ENCODE measurements at regions not wholly inside any gene's neighbourhood (a gene's known extent, or its start where the extent isn't known, plus 50 kb on each side); places are given as distances from the start of the nearest gene placed in this dataset.

DNA sequence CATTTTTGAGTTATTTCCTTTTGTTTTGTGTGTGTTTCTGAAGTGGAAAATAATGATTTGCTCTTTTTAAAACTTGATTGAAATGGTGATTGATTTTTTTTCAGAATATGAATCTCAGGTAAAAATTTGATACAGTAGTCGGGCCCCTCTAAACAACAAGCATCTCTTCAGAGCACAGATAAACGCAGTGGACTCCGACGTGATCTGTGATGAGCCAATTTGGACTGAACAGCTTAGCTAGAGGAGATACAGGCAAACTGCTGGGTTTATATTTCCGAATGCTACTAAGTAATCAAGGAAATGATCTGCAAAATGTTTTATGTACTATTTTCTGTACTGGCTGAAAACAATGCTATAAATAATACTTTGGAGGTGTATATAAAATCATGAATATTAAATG is 705.7 kb upstream of the RGS18 start:
- no peak for DNase-seq (ENCODE audit: low read depth)
- TF ChIP-seq, protein P1, sequence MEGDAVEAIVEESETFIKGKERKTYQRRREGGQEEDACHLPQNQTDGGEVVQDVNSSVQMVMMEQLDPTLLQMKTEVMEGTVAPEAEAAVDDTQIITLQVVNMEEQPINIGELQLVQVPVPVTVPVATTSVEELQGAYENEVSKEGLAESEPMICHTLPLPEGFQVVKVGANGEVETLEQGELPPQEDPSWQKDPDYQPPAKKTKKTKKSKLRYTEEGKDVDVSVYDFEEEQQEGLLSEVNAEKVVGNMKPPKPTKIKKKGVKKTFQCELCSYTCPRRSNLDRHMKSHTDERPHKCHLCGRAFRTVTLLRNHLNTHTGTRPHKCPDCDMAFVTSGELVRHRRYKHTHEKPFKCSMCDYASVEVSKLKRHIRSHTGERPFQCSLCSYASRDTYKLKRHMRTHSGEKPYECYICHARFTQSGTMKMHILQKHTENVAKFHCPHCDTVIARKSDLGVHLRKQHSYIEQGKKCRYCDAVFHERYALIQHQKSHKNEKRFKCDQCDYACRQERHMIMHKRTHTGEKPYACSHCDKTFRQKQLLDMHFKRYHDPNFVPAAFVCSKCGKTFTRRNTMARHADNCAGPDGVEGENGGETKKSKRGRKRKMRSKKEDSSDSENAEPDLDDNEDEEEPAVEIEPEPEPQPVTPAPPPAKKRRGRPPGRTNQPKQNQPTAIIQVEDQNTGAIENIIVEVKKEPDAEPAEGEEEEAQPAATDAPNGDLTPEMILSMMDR (conservative IDR thresholded peaks at IDR 0.05; ENCODE audit: low read depth, low read length): no peak
- H3K4me3 ChIP-seq (ENCODE audit: low read length): no peak overlapping the region

GRCh38 chr1:191453487-191453886 is 704.8 kb upstream of the RGS18 start:
- DNase-seq (ENCODE audit: low read depth): no peak
- TF ChIP-seq, protein P1 (conservative IDR thresholded peaks at IDR 0.05; ENCODE audit: low read depth, low read length): no peak
- no peak overlapping the region for H3K4me3 ChIP-seq (ENCODE audit: low read length)

DNA sequence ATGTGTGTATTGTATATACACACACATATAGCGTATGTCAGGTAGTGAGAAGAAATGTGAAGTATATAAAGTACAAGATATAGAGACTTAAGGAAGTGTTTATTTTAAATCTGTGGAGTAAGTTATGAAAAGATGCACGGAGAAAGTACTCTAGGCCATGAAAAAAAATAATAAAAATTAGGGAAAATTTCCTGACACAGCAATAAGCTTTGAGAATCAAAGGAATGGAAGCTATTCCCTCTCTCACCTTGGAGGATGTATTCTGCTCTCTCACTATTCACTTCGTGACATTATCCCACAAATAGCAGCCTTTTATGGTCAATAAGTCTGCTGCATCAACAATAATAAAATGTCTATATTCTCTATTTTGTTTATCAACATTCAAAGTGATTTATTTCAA is 700.4 kb upstream of the RGS18 start:
- TF ChIP-seq, protein P1 (conservative IDR thresholded peaks at IDR 0.05; ENCODE audit: low read depth, low read length): no peak
- DNase-seq (ENCODE audit: low read depth): no peak

GRCh38 chr1:191460234-191460633 is 698.0 kb upstream of the RGS18 start:
- no peak for DNase-seq (ENCODE audit: low read depth)
- no peak overlapping the region for H3K4me3 ChIP-seq (ENCODE audit: low read length)
- TF ChIP-seq, protein P1 (conservative IDR thresholded peaks at IDR 0.05; ENCODE audit: low read depth, low read length): no peak

More for the DNA sequence above, 700.4 kb upstream of the RGS18 start:
- no peak overlapping the region for H3K4me3 ChIP-seq (ENCODE audit: low read length)

- H3K4me3 ChIP-seq (ENCODE audit: low read length): no peak overlapping the region
- no peak for DNase-seq (ENCODE audit: low read depth)
- TF ChIP-seq, protein P1 (conservative IDR thresholded peaks at IDR 0.05; ENCODE audit: low read depth, low read length): no peak
These were observed 674.3 kb upstream of the RGS18 start for GRCh38 chr1:191483988-191484387.

- DNase-seq (ENCODE audit: low read depth): no peak
- H3K4me3 ChIP-seq (ENCODE audit: low read length): no peak overlapping the region
- TF ChIP-seq, protein P1 (conservative IDR thresholded peaks at IDR 0.05; ENCODE audit: low read depth, low read length): no peak
These were observed 668.0 kb upstream of the RGS18 start for GRCh38 chr1:191490303-191490702.

GRCh38 chr1:191495040-191495439 is 663.2 kb upstream of the RGS18 start:
- H3K4me3 ChIP-seq (ENCODE audit: low read length): no peak overlapping the region
- TF ChIP-seq, protein P1 (conservative IDR thresholded peaks at IDR 0.05; ENCODE audit: low read depth, low read length): no peak
- DNase-seq (ENCODE audit: low read depth): no peak
